ENCODE measurements at regions not wholly inside any gene's neighbourhood (a gene's known extent, or its start where the extent isn't known, plus 50 kb on each side); places are given as distances from the start of the nearest gene placed in this dataset.

DNA sequence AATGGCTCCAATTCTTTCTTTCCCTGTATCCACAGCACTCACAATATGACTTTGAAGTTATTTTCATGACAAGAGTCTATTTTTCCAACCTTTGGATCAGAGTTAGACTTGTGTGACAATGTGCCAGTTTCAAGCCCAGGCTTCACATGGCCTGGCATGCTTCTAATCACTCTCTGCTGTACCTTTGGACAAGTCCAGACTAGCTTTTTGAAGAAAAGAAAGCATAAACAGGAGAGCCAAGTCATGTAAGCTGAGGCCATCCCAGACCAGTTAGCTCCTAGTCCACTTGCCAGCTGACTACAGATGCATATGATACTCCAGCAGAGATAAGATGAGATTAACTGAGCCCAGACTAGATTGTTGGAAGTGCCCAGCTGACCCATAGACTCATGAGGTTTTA is 513.6 kb upstream of the C9orf72 start (continued):
- TF ChIP-seq ZBTB33 (CRISPR knock-in tag; IDR thresholded peaks at IDR 0.05) (no peak), TBX3 (IDR thresholded peaks at IDR 0.05; ENCODE audit: borderline replicate concordance) (no peak), NRL (CRISPR knock-in tag; IDR thresholded peaks at IDR 0.05; ENCODE audit: borderline replicate concordance) (no peak), ZNF703 (CRISPR knock-in tag; IDR thresholded peaks at IDR 0.05; ENCODE audit: borderline replicate concordance) (no peak), ZNF142 (CRISPR knock-in tag; IDR thresholded peaks at IDR 0.05) (no peak), ZIK1 (CRISPR knock-in tag; IDR thresholded peaks at IDR 0.05; ENCODE audit: borderline replicate concordance, low read depth) (no peak), ZNF446 (CRISPR knock-in tag; IDR thresholded peaks at IDR 0.05) (no peak), KLF12 (CRISPR knock-in tag; IDR thresholded peaks at IDR 0.05; ENCODE audit: borderline replicate concordance) (no peak), HNRNPUL1 (IDR thresholded peaks at IDR 0.05; ENCODE audit: low read depth, low read length) (no peak), MAFG (CRISPR knock-in tag; IDR thresholded peaks at IDR 0.05) (no peak), ISL2 (CRISPR knock-in tag; IDR thresholded peaks at IDR 0.05) (no peak)
- TF ChIP-seq, protein P1, sequence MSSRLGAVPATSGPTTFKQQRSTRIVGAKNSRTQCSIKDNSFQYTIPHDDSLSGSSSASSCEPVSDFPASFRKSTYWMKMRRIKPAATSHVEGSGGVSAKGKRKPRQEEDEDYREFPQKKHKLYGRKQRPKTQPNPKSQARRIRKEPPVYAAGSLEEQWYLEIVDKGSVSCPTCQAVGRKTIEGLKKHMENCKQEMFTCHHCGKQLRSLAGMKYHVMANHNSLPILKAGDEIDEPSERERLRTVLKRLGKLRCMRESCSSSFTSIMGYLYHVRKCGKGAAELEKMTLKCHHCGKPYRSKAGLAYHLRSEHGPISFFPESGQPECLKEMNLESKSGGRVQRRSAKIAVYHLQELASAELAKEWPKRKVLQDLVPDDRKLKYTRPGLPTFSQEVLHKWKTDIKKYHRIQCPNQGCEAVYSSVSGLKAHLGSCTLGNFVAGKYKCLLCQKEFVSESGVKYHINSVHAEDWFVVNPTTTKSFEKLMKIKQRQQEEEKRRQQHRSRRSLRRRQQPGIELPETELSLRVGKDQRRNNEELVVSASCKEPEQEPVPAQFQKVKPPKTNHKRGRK (CRISPR knock-in tag; IDR thresholded peaks at IDR 0.05): no peak
